GM21360 (cell line): ENCODE measurements at regions not wholly inside any gene's neighbourhood (a gene's known extent, or its start where the extent isn't known, plus 50 kb on each side); places are given as distances from the start of the nearest gene placed in this dataset.

Source experiments
- ATAC-seq: cut with Tn5 transposase; IDR thresholded peaks from one replicate; pipeline ENCODE4 v1.9.1; 2021; ENCODE audit warnings: mild to moderate bottlenecking, moderate library complexity; ENCODE audit not compliant: unreplicated experiment

- ATAC-seq: no peak
These were observed 210.9 kb downstream of the ESM1 start for GRCh38 chr5:54774281-54775170.

GRCh38 chr5:54772684-54773083, 212.7 kb downstream of the ESM1 start:
- ATAC-seq: no peak

GRCh38 chr5:54772231-54772630, 213.2 kb downstream of the ESM1 start:
- no peak for ATAC-seq

- ATAC-seq: no peak
These were observed 215.6 kb downstream of the ESM1 start for GRCh38 chr5:54769746-54770145.

GRCh38 chr5:54769072-54769471, 216.3 kb downstream of the ESM1 start:
- ATAC-seq: no peak

GRCh38 chr5:54766748-54767147, 218.6 kb downstream of the ESM1 start:
- no peak for ATAC-seq

GRCh38 chr5:54765165-54766028, 220.0 kb downstream of the ESM1 start:
- ATAC-seq: no peak

GRCh38 chr5:54764102-54765090, 221.0 kb downstream of the ESM1 start:
- no peak for ATAC-seq

- ATAC-seq: no peak
These were observed 224.1 kb downstream of the ESM1 start for GRCh38 chr5:54761213-54761701.

- ATAC-seq: no peak
These were observed 225.0 kb downstream of the ESM1 start for GRCh38 chr5:54760182-54760935.

- ATAC-seq: no peak
These were observed 227.4 kb downstream of the ESM1 start for GRCh38 chr5:54758038-54758437.

- ATAC-seq: no peak
These were observed 227.9 kb downstream of the ESM1 start for GRCh38 chr5:54757541-54757940.

- ATAC-seq: no peak
These were observed 228.5 kb downstream of the ESM1 start for GRCh38 chr5:54756796-54757402.

GRCh38 chr5:54756301-54756700, 229.1 kb downstream of the ESM1 start:
- no peak for ATAC-seq

- ATAC-seq: no peak
These were observed 230.5 kb downstream of the ESM1 start for GRCh38 chr5:54754878-54755277.

GRCh38 chr5:54754420-54754819, 231.0 kb downstream of the ESM1 start:
- no peak for ATAC-seq

- no peak for ATAC-seq
These were observed 231.6 kb downstream of the ESM1 start for GRCh38 chr5:54753753-54754152.

- ATAC-seq: peak; percentile 88
These were observed 232.4 kb downstream of the ESM1 start for GRCh38 chr5:54753034-54753433.

- ATAC-seq: no peak
These were observed 231.0 kb downstream of the SNX18 start for GRCh38 chr5:54748527-54748926.
